GM18867 (cell line): ENCODE measurements at regions not wholly inside any gene's neighbourhood (a gene's known extent, or its start where the extent isn't known, plus 50 kb on each side); places are given as distances from the start of the nearest gene placed in this dataset.
"Not testable (repeated sequence)": the region's sequence is repeated elsewhere in the genome, so short reads cannot be mapped to it uniquely, and the experiment has no call there.

Source experiments
- ATAC-seq: cut with Tn5 transposase; IDR thresholded peaks from one replicate; pipeline ENCODE4 v1.9.1; 2021; ENCODE audit warnings: mild to moderate bottlenecking, moderate library complexity; ENCODE audit not compliant: unreplicated experiment

DNA sequence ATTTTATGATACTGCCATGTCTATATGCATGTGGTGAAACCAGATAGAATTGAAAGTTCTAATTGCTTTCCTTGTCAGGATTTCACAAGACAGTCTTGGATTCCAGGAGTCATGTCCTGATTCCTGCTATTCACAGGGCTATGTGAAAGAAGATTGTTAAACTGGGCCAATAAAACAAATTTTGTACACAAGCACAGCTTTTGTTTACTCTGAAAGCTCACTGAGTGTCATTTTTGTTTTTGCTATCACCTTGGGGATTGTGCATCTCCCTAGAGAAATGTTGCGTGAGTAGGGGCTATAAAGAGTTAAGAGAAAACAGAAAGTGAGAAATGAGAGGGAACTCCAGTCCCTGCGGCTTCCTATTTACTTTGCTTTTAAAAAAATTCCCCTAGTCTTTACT, 627.5 kb downstream of the PKHD1 start:
- ATAC-seq: peak; percentile 96

DNA sequence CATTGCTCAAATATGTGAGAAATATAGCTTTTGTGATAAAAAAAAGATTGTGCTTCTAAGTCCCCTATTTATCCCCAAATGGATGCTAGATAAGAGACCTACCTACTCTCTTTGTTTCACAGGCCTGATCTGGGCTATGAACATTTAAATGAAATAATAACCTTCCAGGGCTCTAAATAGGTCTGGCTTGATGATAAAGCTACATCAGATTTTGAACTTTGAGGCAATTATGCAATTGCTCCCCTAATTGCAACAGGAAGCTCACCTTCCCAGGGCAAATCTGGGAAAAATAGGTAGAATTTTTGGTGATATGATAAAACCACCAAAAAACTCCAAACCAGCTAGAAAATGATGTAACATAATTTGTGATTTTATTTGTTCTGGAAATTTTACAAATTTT, 624.5 kb downstream of the PKHD1 start:
- no peak for ATAC-seq

DNA sequence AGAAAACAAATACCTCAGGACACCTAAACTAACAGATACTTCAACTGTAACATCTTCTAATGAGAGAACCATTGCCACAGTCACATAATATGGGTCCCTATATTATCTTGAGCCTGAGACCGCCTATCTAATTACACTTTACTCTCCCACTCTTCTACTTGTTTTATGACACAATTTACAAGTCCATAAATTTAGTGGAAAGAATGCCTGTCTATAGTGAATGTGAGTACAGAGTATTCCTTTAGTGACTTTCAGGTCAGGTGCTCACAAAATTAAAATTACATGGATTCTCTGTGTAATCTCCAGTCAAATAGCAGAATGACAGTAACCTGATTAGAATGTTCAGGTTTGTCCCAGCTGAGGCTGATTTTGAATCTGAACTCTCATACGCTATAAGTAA, 624.1 kb downstream of the PKHD1 start:
- no peak for ATAC-seq

DNA sequence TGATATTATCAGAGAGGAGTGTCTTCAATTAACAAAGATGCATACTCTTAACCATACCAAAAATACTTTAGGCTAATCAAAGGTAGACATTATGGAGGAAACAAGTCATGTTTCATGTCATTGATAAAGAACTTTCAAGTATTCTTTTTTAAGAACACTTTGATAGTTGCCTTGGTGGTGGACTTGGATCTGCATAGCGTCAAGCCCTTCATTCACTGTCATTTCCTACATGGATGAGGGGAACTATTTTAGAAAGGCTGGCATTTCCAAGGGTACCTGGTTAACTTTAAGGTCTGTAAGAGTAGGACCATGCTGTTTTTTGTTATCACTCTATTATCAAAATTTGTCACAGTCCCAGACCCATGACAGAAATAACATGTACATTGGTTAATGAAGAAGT, 622.5 kb downstream of the PKHD1 start:
- no peak for ATAC-seq

DNA sequence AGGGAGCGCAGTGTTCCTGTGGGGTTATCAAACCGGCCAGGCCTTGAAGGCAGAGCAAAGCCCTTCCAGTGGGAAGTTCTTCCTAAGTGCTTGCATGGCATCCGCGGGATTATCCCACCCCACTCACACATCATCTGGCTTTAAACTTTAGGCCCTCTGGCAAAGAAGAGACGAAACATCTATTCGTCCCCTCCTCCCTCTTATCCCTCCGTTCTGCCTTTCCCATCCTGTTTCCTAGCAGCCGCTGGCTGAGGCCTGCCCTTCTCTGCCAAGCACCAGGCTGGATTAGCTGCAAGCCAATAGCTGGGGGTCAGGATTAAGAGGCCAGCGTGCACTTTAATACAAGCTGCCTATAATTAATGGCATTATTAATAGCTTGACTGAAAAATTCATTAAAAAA, 621.0 kb downstream of the PKHD1 start:
- ATAC-seq: no peak

DNA sequence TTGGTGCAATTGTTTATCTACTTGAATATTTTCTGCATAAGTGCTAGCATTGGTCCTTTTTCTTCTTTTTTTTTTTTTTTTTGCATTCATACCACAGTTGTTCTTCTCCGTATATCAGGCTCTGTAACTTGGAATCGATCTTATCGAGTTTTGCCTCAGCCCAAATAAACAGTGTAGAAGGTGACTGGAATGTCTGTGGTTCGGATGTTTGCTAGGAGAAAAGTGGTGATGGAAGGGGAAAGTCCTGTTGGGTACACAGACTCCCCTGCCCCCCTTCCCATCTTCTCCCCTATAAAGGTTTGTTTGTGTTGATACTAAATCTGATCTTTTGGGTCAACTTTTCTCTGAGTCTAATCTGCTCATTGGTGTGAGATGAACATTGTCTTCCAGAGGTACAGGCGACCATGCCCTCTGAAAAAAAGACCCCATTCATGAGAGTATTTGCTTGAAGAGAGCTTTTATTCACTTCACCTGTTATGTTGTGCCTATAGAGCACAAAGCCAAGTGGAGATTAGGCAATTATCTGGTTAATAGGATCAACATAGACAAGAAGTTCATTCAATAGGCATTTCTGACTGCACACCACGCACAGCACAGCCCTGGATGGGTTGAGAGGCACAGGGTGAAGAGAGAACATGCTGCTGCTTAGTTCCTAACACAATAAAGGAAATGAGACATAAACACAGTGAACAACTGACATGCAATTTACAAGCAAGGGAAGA, 620.0 kb downstream of the PKHD1 start:
- no peak for ATAC-seq

DNA sequence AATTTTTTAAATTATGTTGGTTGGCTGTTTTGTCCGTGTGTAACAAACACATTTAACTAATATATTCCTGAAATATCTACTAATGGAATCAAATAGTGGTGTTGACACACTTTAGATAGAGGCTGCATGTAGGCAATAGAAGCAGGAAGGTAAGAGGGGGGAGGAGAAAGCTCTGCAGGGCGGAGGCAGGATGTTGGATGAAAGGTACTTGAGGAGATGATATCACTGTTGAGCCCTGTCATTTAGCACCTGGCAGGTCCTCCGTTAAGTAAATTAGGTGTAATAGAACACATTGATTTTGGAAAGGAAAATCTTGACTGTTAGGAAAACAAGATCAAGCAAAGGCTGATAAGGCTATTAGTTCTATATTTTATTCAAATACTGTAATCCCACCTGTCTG, 618.7 kb downstream of the PKHD1 start:
- ATAC-seq: no peak

DNA sequence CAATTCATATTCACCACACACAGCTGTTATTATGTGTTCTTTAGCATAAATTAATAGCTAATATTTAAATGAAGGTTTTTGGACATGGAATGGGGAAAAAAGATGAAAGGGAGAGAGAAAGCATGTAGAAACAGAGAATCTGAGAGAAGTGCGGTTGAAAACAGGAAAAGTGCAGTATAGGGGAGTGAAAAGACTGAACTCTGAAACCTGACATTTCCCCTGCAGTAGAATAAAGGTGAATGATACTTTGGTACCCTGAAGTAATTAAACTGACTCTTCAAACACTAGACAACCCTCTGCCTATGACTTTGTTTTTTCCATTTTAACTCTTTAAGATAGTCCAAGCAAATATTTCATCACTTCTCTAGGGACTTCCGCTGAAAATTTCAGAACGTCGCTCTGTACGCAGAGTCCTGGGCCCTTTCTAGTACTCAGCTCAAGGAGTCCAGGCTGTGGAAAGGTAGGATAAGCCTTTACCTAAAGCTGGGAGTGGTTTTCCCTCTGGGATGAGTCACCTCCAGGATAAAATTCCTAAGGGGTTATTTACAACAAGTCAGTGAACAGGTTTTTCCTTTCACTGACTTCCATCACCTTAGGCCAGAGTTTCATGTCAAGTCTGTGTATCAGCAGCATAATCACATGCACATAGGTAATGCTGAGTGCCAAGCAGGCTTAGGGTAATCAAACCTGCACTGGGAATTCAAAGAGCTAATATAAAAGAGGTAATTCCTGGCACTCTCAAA, 614.5 kb downstream of the PKHD1 start:
- peak; percentile 41 for ATAC-seq

DNA sequence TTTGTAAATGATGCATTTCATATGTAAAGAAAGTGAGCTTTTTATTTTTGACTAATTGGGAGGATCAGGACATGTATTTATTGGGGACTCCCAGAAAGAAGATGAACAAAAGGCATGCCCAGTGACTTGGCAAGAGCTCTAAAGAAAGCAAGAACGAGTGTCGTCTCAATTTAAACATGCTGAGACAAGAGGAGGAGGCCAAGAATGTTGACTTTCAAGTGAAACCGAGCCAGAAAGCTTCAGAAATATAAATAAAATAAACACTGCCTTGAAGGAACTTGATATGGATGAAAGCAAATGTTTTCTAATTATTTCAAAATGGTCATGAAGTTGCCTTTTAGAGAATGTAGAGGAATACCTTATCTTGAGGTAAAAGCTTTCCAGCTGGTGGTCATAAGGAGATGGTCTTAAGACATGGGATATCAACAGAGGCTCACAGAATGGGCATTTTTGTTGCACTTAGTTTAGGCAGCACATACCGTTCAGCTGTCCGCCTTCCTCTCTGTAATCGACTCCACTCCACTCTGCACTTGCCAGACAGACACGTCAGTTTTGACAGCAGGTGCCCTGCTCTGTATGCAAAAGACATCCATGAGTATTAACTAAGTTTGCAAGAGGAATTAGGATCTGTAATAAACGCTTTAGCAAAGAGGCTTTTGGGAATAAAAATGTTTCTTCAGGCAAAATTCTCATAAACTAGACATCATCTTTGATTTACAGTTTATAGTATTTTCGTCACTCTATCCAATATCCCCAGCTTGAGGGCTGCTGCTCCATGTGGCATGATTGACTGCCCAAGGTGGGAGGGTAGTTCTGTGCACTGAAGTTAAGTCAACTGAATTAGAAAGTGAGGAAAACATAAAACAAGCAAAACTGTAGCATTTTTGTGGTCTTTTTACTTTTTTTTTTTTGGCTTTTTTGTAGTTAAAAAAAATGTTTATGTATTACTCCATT, 613.1 kb downstream of the PKHD1 start:
- no peak for ATAC-seq

DNA sequence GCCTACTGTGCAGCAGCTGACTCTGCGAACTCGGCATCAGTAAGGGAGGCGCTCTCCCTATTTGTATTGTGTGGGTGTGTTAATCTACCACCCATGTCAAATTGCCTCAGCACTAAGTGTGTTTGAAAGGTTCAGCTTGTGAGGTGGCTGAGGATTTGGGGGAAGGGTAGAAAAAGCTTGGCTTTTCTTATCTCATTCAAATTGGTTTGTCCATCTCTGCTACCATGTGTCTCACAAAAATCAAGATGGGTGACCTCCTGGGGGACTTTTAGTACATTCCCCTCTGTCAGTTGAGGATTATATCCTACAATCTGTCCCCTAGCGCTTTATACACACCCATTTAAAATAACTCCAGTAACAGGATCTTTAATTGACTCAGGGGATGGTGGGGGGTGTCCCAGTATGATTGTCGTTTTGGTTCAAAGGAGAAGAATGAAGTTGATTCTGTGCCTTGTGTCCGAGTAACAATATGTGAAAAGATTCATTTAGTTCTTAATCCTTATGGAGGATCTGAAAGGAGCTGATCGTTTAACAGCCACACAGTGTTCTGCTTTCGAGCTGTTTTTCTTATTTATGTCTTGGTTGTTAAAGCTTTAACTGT, 609.6 kb downstream of the PKHD1 start:
- ATAC-seq: no peak

DNA sequence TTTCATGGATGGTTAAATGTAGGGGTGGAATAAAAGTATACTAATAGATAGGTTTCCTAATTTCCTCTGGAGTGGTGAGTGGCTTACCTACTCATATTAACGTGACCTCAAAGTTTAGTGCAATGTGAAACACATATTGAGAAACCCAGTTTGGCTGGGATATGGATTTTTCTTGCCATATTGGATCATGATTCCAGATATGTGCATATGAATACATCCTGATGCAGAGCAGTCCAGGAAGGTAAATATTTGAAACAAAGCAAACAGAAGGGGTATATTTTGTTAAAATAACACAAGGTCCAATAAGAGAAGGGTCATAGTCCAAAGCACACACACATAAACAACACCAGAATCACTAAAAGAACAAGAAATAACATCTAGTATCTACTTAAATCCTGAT, 608.1 kb downstream of the PKHD1 start:
- ATAC-seq: no peak

DNA sequence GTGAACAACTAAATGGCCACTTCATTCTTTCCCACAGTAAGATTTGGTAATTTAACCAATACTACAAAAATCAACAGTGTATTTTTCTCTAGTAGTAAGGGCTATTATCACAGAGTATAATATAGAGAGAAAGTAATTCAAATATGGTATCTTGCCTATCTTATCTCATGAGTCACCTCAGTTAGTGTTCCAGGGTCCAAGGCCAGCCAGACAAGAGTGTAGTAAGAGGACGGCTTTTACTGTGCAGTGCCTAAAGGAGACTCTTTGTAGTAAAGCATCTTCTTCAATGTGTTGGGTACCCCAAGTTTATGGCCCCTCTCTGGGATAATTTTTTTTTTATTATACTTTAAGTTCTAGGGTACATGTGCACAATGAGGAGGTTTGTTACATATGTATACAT, 607.4 kb downstream of the PKHD1 start:
- no peak for ATAC-seq

DNA sequence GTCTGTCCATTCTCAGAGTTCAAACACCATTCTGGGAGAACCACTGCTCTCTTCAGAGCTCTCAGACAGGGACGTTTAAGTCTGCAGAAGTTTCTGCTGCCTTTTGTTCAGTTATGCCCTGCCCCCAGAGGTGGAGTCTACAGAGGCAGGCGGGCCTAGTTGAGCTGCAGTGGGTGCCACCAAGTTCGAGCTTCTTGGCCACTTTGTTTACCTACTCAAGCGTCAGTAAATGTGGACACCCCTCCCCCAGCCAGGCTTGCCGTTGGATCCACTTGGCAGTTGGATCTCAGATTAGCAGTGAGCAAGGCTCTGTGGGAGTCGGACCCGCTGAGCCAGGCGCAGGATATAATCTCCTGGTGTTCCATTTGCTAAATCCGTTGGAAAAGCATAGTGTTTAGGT, 601.5 kb downstream of the PKHD1 start:
- not testable (repeated sequence) for ATAC-seq

DNA sequence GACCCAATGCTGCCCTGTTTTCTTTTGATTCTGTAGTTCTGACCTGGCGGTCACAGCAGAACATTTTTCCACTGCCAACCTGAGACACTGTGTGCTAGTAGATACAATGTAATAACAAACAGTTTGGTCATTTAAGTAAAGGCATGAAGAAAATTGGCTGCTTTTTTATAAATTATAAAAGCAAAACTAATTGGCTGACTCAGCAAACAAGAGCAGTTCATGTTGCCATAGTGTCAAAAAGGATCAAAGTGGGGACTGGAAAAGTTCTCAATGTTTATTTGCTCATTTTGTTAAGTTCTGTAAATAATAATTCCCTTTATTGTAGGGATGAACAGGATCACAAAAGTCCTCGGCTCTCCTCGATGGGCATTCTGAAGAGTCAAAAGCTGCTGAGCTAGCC, 599.5 kb downstream of the PKHD1 start:
- no peak for ATAC-seq

DNA sequence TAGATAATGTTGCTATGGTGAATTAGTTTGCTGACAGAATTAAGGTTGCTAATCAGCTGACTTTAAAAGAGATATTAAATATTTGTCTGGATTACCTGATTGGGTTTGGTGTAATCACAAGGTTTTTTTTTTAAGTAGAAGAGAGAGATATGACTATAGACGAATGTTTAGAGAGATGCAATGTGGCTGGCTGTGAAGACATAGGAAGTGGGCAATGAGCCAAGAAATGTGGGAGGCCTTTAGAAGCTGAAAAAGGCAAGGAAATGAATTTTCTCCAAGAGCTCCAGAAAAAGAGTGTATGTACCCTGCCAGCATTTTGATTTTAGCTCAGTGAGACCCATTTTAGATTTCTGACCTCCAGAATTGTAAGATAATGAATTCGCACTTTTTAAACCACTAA, 598.3 kb downstream of the PKHD1 start:
- no peak for ATAC-seq

DNA sequence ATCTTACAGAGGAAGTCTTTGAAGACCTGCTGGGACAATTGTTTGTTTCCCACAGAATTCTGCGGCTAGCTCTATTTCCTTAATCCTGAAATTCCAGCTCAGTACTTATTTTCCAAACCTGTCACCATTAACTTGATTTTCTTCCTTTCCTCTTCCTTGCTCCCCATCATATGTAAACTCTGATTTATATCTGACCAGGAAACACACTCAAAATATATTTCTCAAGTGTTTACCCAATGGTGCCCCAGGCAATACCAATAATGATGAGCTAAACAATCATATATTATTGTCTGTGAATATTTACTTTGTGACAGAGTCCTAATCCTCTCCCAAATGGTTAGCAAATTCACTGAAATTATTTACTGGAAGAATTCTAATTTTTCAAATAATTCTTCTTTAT, 597.3 kb downstream of the PKHD1 start:
- no peak for ATAC-seq

DNA sequence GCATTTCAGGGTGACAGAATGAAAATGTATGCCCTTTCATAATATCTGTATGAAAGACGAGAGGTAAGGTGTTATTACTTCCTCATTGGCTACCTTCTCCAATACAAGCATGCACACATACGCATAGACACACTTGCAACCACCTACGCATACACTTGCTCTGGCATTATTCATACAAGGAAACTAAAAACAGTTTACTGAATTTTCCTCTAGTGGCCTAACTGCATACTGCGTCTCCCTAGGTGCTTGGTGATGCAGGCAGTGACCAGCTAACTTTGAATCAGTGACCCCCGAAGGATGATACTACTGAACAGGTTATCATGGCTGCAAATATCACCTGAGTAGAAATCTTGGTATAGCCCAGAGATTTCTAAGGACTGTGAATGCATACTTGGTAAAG, 593.1 kb downstream of the PKHD1 start:
- no peak for ATAC-seq

DNA sequence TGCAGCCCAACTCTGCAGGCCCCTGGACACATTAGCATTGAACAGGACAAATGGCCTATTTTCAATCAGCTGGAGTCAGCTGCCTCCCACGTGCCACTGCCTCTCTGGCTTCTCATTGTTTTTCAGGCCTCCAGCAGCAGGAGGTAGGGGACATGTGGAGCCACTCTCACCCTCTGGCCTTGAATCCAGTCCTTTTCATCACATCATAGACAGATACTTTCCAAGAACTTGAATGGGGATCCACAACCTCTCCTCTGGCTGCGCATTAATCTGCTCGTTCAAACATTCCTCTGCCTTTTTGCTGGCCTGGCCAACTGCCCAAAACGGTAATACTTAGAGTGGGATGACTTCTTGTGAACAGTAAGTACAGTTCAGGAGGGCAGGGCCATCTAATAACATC, 592.3 kb downstream of the PKHD1 start:
- ATAC-seq: no peak

DNA sequence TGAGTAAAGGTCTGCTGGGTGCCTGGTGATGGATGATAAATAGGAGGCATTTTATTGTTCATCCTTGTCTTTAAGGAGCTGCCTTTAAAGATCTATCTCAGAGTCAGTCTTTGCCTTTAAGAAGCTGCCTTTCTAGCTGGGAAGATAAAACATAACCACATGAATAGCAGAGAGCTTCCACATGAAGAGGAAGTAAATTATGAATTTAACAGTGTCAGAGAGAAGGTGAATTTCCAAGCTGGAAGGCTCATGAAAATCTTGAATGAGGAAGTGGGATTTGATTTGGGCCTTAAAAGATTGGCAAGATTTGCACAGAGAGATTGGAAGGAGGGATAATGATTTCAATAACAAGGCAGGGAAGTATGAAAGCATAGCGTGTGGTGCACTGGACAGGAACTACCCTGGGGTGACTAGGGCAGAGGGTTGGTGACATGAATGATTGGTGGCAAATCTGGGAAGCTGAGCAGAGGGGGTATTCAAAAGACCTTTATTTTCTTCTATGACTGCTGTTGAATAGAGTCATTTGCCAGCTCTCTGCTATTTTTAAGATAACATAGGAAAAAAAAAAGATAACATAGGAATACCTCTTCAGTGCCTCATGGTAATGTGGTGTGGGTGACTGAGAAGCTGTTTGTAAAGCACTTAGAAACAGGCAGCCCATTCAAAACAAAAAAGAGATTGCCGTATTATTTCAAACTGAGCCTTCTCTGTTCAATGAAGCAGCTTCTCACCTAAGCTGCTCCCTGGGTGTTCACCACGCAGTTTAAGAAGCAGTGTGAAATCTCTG, 591.6 kb downstream of the PKHD1 start:
- ATAC-seq: no peak

DNA sequence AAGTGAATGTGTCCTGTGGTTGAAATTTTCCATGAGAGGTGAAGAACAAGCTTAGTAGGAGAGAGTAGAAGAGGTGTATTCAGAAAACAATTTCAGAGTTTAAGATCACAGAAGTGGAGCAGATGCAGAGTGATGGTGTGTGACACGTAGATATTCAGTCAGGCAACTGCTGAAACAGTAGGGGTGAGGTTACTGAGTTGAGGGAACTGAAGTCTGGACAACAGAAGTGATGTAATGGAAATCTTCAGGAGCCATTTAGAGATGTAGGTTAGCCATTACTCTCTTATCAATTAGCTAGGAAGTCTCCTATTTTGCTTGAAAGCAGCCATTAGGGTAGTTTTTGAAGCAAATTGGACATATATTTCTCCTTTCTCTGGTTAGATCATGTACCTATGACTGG, 584.4 kb downstream of the PKHD1 start:
- ATAC-seq: no peak
